ENCODE measurements at regions not wholly inside any gene's neighbourhood (a gene's known extent, or its start where the extent isn't known, plus 50 kb on each side); places are given as distances from the start of the nearest gene placed in this dataset.

DNA sequence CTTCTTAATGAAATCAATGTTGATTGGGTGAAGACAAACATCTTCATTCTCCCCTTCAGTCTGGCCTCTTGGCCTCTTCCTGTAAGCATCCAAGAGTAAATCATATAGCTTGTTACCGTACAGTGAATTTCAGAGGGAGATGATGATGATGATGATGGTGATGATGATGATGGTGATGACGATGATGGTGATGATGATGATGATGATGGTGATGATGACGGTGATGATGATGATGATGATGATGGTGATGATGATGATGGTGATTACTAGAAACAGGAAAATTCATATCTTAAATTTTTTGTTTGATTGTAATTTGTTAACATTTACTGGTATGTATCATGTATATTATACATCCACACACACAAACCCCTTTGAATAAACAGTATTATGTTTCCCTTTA lies 256.1 kb upstream of the PLSCR5 start:
- Histone ChIP-seq H3K27me3 (no peaks in the 10 kb centered on the region), H3K4me3 (no peak overlapping the region), H3K4me1 (no peaks in the 10 kb centered on the region), H3K36me3 (no peaks in the 10 kb centered on the region), H3K9me3 (no peaks in the 10 kb centered on the region), H3K27ac (no peak overlapping the region)
- DNase-seq: no peak
- TF ChIP-seq, protein P1, sequence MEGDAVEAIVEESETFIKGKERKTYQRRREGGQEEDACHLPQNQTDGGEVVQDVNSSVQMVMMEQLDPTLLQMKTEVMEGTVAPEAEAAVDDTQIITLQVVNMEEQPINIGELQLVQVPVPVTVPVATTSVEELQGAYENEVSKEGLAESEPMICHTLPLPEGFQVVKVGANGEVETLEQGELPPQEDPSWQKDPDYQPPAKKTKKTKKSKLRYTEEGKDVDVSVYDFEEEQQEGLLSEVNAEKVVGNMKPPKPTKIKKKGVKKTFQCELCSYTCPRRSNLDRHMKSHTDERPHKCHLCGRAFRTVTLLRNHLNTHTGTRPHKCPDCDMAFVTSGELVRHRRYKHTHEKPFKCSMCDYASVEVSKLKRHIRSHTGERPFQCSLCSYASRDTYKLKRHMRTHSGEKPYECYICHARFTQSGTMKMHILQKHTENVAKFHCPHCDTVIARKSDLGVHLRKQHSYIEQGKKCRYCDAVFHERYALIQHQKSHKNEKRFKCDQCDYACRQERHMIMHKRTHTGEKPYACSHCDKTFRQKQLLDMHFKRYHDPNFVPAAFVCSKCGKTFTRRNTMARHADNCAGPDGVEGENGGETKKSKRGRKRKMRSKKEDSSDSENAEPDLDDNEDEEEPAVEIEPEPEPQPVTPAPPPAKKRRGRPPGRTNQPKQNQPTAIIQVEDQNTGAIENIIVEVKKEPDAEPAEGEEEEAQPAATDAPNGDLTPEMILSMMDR (IDR thresholded peaks at IDR 0.05): no peak
- no peak for TF ChIP-seq POLR2A (IDR thresholded peaks at IDR 0.05)

DNA sequence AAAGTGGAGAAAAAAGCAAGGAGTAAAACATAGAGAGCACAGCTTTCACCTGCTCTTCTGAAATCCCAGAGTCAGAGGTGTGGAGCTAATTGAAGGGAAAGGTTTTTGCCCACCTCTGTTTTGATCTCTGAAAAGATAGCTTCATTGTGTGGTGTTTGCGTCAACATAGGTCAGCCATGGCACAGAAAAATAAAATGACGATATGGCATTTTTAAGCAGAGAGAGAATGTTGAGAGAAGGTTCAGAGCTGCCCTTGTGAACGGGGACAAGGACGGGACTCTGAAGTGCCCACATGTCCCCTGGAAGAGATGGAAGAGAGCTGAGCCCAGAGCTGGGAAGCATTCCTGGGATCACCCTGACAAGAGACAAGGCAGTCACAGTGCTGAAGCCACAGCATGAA lies 249.4 kb upstream of the PLSCR5 start:
- Histone ChIP-seq H3K27ac (no peak overlapping the region), H3K27me3 (no peaks in the 10 kb centered on the region), H3K9me3 (no peaks in the 10 kb centered on the region), H3K4me3 (no peak overlapping the region), H3K36me3 (no peaks in the 10 kb centered on the region), H3K4me1 (no peaks in the 10 kb centered on the region)
- no peak for TF ChIP-seq POLR2A (IDR thresholded peaks at IDR 0.05)
- TF ChIP-seq, protein P1 (IDR thresholded peaks at IDR 0.05): no peak
- no peak for DNase-seq

DNA sequence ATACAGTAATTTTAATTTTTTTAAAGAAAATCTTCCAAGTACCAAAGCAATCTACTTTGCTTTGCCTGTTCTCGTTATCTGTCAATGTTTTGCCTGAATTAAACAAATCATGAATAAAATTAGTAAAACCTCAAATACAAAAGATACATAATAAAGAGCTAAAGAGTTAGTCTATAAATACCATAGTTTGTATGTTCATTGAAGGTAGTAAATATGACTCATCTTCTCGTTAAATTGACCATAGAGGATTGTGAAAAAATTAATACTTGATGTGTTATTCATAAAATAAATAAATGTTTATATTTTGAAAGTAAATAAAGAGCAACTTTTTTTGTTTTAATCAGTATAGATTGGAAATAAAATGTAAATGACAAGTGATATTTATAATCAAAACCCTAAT lies 246.5 kb upstream of the PLSCR5 start:
- TF ChIP-seq, protein P1 (IDR thresholded peaks at IDR 0.05): no peak
- TF ChIP-seq POLR2A (IDR thresholded peaks at IDR 0.05): no peak
- Histone ChIP-seq H3K27ac (no peak overlapping the region), H3K27me3 (no peaks in the 10 kb centered on the region), H3K36me3 (no peaks in the 10 kb centered on the region), H3K9me3 (no peaks in the 10 kb centered on the region), H3K4me3 (no peak overlapping the region), H3K4me1 (no peaks in the 10 kb centered on the region)
- DNase-seq: no peak

DNA sequence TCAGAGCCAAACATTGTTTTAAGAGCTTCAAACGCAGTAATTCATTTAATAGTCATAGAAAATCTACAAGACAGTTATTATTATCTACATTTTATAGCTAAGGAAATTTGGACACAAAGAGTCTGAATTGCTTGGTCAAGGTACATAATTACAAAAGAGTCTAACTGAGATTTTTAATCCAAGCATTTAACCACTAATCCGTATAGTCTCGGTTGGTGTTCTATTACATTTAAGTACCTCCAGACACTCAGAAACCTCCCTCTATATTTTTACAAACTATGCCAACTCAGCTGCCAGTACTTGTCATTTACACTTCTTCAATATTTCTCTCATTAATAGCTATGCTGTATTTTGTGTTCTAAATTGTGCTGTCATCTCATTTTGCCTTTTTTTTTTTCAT lies 240.2 kb upstream of the PLSCR5 start:
- Histone ChIP-seq H3K4me1 (no peaks in the 10 kb centered on the region), H3K4me3 (no peak overlapping the region), H3K36me3 (no peaks in the 10 kb centered on the region), H3K27ac (no peak overlapping the region), H3K9me3 (no peaks in the 10 kb centered on the region), H3K27me3 (no peaks in the 10 kb centered on the region)
- no peak for DNase-seq
- TF ChIP-seq, protein P1 (IDR thresholded peaks at IDR 0.05): no peak
- TF ChIP-seq POLR2A (IDR thresholded peaks at IDR 0.05): no peak

DNA sequence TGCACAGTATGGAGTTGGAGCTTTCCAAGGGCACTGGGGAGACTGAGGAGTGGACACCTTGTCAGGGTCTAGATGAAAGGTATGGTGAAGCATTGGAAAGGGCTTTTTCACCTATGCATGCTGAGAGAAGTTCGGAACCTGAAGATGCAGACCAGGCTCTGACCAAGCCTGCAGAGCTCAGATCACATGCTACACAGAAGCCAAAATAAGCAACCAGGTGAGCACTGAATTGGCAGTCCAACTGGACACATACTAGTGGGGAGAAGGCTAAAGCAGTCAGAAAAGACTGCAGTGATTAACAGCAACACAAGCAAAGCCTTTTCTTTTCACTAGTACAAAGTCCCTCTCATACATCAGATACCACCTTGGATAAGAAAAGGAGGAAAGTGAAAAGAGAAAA lies 238.3 kb upstream of the PLSCR5 start:
- Histone ChIP-seq H3K9me3 (no peaks in the 10 kb centered on the region), H3K27ac (no peak overlapping the region), H3K4me1 (no peaks in the 10 kb centered on the region), H3K36me3 (no peaks in the 10 kb centered on the region), H3K4me3 (no peak overlapping the region), H3K27me3 (no peaks in the 10 kb centered on the region)
- no peak for TF ChIP-seq POLR2A (IDR thresholded peaks at IDR 0.05)
- TF ChIP-seq, protein P1 (IDR thresholded peaks at IDR 0.05): no peak
- DNase-seq: no peak

DNA sequence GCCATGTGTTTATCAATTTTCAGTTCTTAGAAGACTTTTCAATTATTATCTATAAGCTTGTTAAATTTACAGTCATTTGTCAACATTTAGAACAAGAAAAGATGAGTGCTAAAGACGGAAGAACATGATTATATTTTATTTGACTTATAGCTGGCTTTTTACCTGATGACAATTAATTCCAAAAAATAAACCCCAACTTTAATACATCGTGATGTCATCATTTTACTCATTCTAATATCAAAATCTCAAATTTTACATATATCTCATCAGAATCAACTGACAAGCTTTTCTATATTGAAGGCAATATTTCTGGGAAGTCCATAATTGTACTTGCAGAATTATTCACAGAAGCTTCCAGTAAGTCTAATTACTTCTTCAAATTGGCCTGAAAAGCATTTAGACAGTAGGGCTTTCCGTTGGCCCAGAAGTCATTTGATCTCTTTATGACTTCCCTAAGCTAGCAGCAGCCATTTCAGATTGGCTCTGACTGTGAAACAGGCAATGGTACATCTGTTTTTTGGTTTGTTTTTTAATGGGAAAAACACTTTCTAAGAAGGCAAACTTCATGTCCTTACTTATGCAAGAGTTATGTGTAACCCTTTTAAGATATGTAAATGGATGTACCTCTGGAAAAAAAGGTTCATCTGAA lies 234.7 kb upstream of the PLSCR5 start:
- Histone ChIP-seq H3K4me1 (no peaks in the 10 kb centered on the region), H3K9me3 (no peaks in the 10 kb centered on the region), H3K4me3 (no peak overlapping the region), H3K27me3 (no peaks in the 10 kb centered on the region), H3K36me3 (no peaks in the 10 kb centered on the region), H3K27ac (no peak overlapping the region)
- TF ChIP-seq, protein P1 (IDR thresholded peaks at IDR 0.05): no peak
- no peak for TF ChIP-seq POLR2A (IDR thresholded peaks at IDR 0.05)
- DNase-seq: no peak

All from Peyer's patch (tissue), 4 donors.